GM13977 (cell line): ENCODE measurements at regions not wholly inside any gene's neighbourhood (a gene's known extent, or its start where the extent isn't known, plus 50 kb on each side); places are given as distances from the start of the nearest gene placed in this dataset.

Experiments
- DNase-seq: peaks from one replicate; pipeline ENCODE4 v3.0.0; 2012; ENCODE audit warnings: low spot score
- CTCF ChIP-seq: IDR thresholded peaks from 2 replicates; pipeline ENCODE4 v1.5.1; 2012; ENCODE audit warnings: mild to moderate bottlenecking, control low read depth; ENCODE audit not compliant: insufficient read depth; ENCODE audit errors: extremely low read depth, missing control alignments
- in situ Hi-C: fragments of 300-500 bp; cut with MboI; formaldehyde crosslinking; loops from one replicate; pipeline ENCODE4 v1.12.0; 2022; ENCODE audit warnings: low sequenced_read_pairs, low pct_unique_long_range_greater_than_20kb, mixed read lengths, inconsistent platforms; ENCODE audit not compliant: unreplicated experiment

GRCh38 chr5:40030661-40031060, 605.9 kb upstream of the DAB2 start:
- in situ Hi-C loops: no loop called here
- no peak for TF ChIP-seq CTCF
- no peak for DNase-seq

GRCh38 chr5:40029711-40030495, 605.1 kb upstream of the DAB2 start:
- no peak for TF ChIP-seq CTCF
- no peak for DNase-seq
- in situ Hi-C loops: no loop called here

- TF ChIP-seq CTCF: no peak
- no peak for DNase-seq
- in situ Hi-C loops: no loop called here
Measured at GRCh38 chr5:40027400-40027799, 602.6 kb upstream of the DAB2 start.

GRCh38 chr5:40025586-40025985, 600.8 kb upstream of the DAB2 start:
- no peak for TF ChIP-seq CTCF
- DNase-seq: no peak
- in situ Hi-C loops: no loop called here

GRCh38 chr5:40022057-40022456, 597.3 kb upstream of the DAB2 start:
- no peak for TF ChIP-seq CTCF
- in situ Hi-C loops: no loop called here

GRCh38 chr5:40021007-40021406, 596.2 kb upstream of the DAB2 start:
- in situ Hi-C loops: no loop called here
- TF ChIP-seq CTCF: peak; percentile 23
- no peak for DNase-seq

More at GRCh38 chr5:40022057-40022456, 597.3 kb upstream of the DAB2 start:
- no peak for DNase-seq

- in situ Hi-C loops: no loop called here
- no peak for DNase-seq
- TF ChIP-seq CTCF: no peak
Measured at GRCh38 chr5:40017918-40018317, 593.1 kb upstream of the DAB2 start.
